Hepatocyte (in vitro differentiated cells): ENCODE measurements at regions not wholly inside any gene's neighbourhood (a gene's known extent, or its start where the extent isn't known, plus 50 kb on each side); places are given as distances from the start of the nearest gene placed in this dataset.

Experiments used
- DNase-seq: peaks from one replicate; pipeline ENCODE4 v3.0.0-alpha.2; 2016; ENCODE audit warnings: low spot score
- H2AFZ ChIP-seq: fragments of 200-600 bp; sonication (generic); 2 replicates; pipeline ENCODE4 v1.6.0; 2016; ENCODE audit warnings: antibody characterized with exemption, mild to moderate bottlenecking
- H3K27ac ChIP-seq: fragments of 200-600 bp; sonication (generic); 2 replicates; pipeline ENCODE4 v1.5.1; 2016; ENCODE audit warnings: mild to moderate bottlenecking
- H3K27me3 ChIP-seq: fragments of 200-600 bp; sonication (generic); 2 replicates; pipeline ENCODE4 v1.6.1; 2016
- H3K36me3 ChIP-seq: fragments of 200-600 bp; sonication (generic); replicated peaks from 2 replicates; pipeline ENCODE4 v1.5.1; 2016; ENCODE audit warnings: low read depth; ENCODE audit not compliant: insufficient read depth
- H3K4me1 ChIP-seq: fragments of 200-600 bp; sonication (generic); 2 replicates; pipeline ENCODE4 v1.5.1; 2016; ENCODE audit warnings: mild to moderate bottlenecking, moderate library complexity; ENCODE audit not compliant: insufficient read depth
- H3K4me2 ChIP-seq: fragments of 200-600 bp; sonication (generic); 2 replicates; pipeline ENCODE4 v1.6.0; 2016
- H3K4me3 ChIP-seq: fragments of 200-600 bp; sonication (generic); 2 replicates; pipeline ENCODE4 v1.5.1; 2016; ENCODE audit warnings: mild to moderate bottlenecking
- H3K79me2 ChIP-seq: fragments of 200-600 bp; sonication (generic); 2 replicates; pipeline ENCODE4 v1.6.0; 2017; ENCODE audit warnings: mild to moderate bottlenecking
- H3K9me2 ChIP-seq: fragments of 200-600 bp; sonication (generic); replicated peaks from 2 replicates; pipeline ENCODE4 v1.6.0; 2017; ENCODE audit warnings: mild to moderate bottlenecking; ENCODE audit not compliant: insufficient read depth
- H3K9me3 ChIP-seq: fragments of 200-600 bp; sonication (generic); 2 replicates; pipeline ENCODE4 v1.5.1; 2016; ENCODE audit warnings: low read depth, mild to moderate bottlenecking
- H4K20me1 ChIP-seq: fragments of 200-600 bp; sonication (generic); 2 replicates; pipeline ENCODE4 v1.6.0; 2016; ENCODE audit warnings: mild to moderate bottlenecking; ENCODE audit not compliant: insufficient read depth, poor library complexity, severe bottlenecking
- CTCF ChIP-seq: fragments of 200-600 bp; sonication (generic); IDR thresholded peaks from 2 replicates; pipeline ENCODE4 v1.5.1; 2016; ENCODE audit warnings: antibody characterized with exemption, mild to moderate bottlenecking; ENCODE audit not compliant: poor library complexity
- EZH2 ChIP-seq: fragments of 200-600 bp; sonication (generic); IDR thresholded peaks from 2 replicates; pipeline ENCODE4 v1.6.1; 2016; ENCODE audit warnings: antibody characterized with exemption, mild to moderate bottlenecking, borderline replicate concordance
- EZH2phosphoT487 ChIP-seq: fragments of 200-600 bp; sonication (generic); IDR thresholded peaks from one replicate; pipeline ENCODE4 v1.6.1; 2018; ENCODE audit warnings: antibody characterized with exemption, mild to moderate bottlenecking, low read depth, moderate library complexity; ENCODE audit not compliant: unreplicated experiment, severe bottlenecking
- WGBS: methylation state at CpG from one replicate; pipeline ENCODE4 v1.1.6; 2016; ENCODE audit warnings: low lambda C conversion rate; ENCODE audit errors: missing lambda C conversion rate; 5-methylcytosine and 5-hydroxymethylcytosine counted together

- no peaks in the 10 kb centered on the region for H3K9me2 ChIP-seq
- H4K20me1 ChIP-seq = no peaks in the 10 kb centered on the region
- no peak overlapping the region for H3K4me2 ChIP-seq
- 85% methylated on average over 2 of the region's 2 CpGs for WGBS
- H3K36me3 ChIP-seq = no peaks in the 10 kb centered on the region
- H3K4me1 ChIP-seq = no peaks in the 10 kb centered on the region
- DNase-seq = no peak
- no peak for TF ChIP-seq CTCF
- no peak for TF ChIP-seq EZH2phosphoT487
- no peak for TF ChIP-seq EZH2
- no peaks in the 10 kb centered on the region for H3K27me3 ChIP-seq
- no peak overlapping the region for H3K4me3 ChIP-seq
- H3K27ac ChIP-seq = no peak overlapping the region
- no peaks in the 10 kb centered on the region for H3K9me3 ChIP-seq
- H2AFZ ChIP-seq = no peak overlapping the region
- H3K79me2 ChIP-seq = no peaks in the 10 kb centered on the region
These were observed 291.2 kb upstream of the RUNX1 start for GRCh38 chr21:35340273-35340672.

- Histone ChIP-seq H3K4me2 (no peak overlapping the region), H3K27me3 (no peaks in the 10 kb centered on the region), H3K4me3 (no peak overlapping the region), H3K27ac (no peak overlapping the region), H2AFZ (no peak overlapping the region), H3K36me3 (no peaks in the 10 kb centered on the region), H4K20me1 (no peaks in the 10 kb centered on the region), H3K9me3 (no peaks in the 10 kb centered on the region), H3K9me2 (no peaks in the 10 kb centered on the region), H3K79me2 (no peaks in the 10 kb centered on the region), H3K4me1 (no peaks in the 10 kb centered on the region)
- 96% methylated on average over 6 of the region's 6 CpGs for whole genome bisulfite sequencing
- TF ChIP-seq CTCF (no peak), EZH2 (no peak), EZH2phosphoT487 (no peak)
- no peak for DNase-seq
These were observed 290.0 kb upstream of the RUNX1 start for GRCh38 chr21:35338881-35339632.

GRCh38 chr21:35338281-35338680, 289.2 kb upstream of the RUNX1 start:
- Histone ChIP-seq H3K27ac (no peak overlapping the region), H3K27me3 (no peaks in the 10 kb centered on the region), H3K79me2 (no peaks in the 10 kb centered on the region), H3K4me3 (no peak overlapping the region), H3K4me2 (no peak overlapping the region), H3K36me3 (no peaks in the 10 kb centered on the region), H3K9me2 (no peaks in the 10 kb centered on the region), H3K4me1 (no peaks in the 10 kb centered on the region), H4K20me1 (no peaks in the 10 kb centered on the region), H3K9me3 (no peaks in the 10 kb centered on the region), H2AFZ (no peak overlapping the region)
- no peak for DNase-seq
- TF ChIP-seq CTCF (no peak), EZH2phosphoT487 (no peak), EZH2 (no peak)
- 86% methylated on average over 1 of the region's 1 CpG for WGBS

- WGBS = 95% methylated on average over 7 of the region's 7 CpGs
- H3K9me2 ChIP-seq = no peaks in the 10 kb centered on the region
- TF ChIP-seq CTCF = no peak
- TF ChIP-seq EZH2phosphoT487 = no peak
- TF ChIP-seq EZH2 = no peak
These were observed 288.5 kb upstream of the RUNX1 start for GRCh38 chr21:35337573-35337972.

More at GRCh38 chr21:35337573-35337972, 288.5 kb upstream of the RUNX1 start:
- Histone ChIP-seq H3K27me3 (no peaks in the 10 kb centered on the region), H3K4me3 (no peak overlapping the region), H2AFZ (no peak overlapping the region), H3K27ac (no peak overlapping the region), H4K20me1 (no peaks in the 10 kb centered on the region), H3K36me3 (no peaks in the 10 kb centered on the region), H3K4me1 (no peaks in the 10 kb centered on the region), H3K4me2 (no peak overlapping the region), H3K79me2 (no peaks in the 10 kb centered on the region), H3K9me3 (no peaks in the 10 kb centered on the region)
- DNase-seq = no peak
